Epithelial cell of proximal tubule (primary cell): ENCODE measurements at regions not wholly inside any gene's neighbourhood (a gene's known extent, or its start where the extent isn't known, plus 50 kb on each side); places are given as distances from the start of the nearest gene placed in this dataset.

Experiments
- DNase-seq: peaks from one replicate; pipeline ENCODE4 v3.0.0-alpha.2; 2011; ENCODE audit warnings: low read depth
- H3K4me3 ChIP-seq: 2 replicates; pipeline ENCODE4 v1.5.1; 2011; ENCODE audit warnings: low read depth, mild to moderate bottlenecking, low read length
- CTCF ChIP-seq: conservative IDR thresholded peaks from 2 replicates; pipeline ENCODE4 v1.5.1; 2012; ENCODE audit warnings: low read depth, mild to moderate bottlenecking, low read length

- TF ChIP-seq CTCF = no peak
- H3K4me3 ChIP-seq = no peak overlapping the region
- DNase-seq = no peak
Measured at GRCh38 chr4:17138847-17139246, 240.4 kb upstream of the LDB2 start.

GRCh38 chr4:17134565-17134964, 236.1 kb upstream of the LDB2 start:
- no peak overlapping the region for H3K4me3 ChIP-seq
- TF ChIP-seq CTCF = no peak
- DNase-seq = no peak

GRCh38 chr4:17134100-17134499, 235.7 kb upstream of the LDB2 start:
- H3K4me3 ChIP-seq = no peak overlapping the region

GRCh38 chr4:17132226-17132625, 233.8 kb upstream of the LDB2 start:
- no peak for DNase-seq
- no peak overlapping the region for H3K4me3 ChIP-seq
- no peak for TF ChIP-seq CTCF

More at GRCh38 chr4:17134100-17134499, 235.7 kb upstream of the LDB2 start:
- DNase-seq = no peak
- no peak for TF ChIP-seq CTCF

GRCh38 chr4:17128268-17128667, 229.8 kb upstream of the LDB2 start:
- no peak for DNase-seq
- no peak overlapping the region for H3K4me3 ChIP-seq
- no peak for TF ChIP-seq CTCF

- DNase-seq = no peak
- TF ChIP-seq CTCF = no peak
- H3K4me3 ChIP-seq = no peak overlapping the region
Measured at GRCh38 chr4:17126321-17126966, 228.0 kb upstream of the LDB2 start.

- H3K4me3 ChIP-seq = no peak overlapping the region
- peak; percentile 28 for TF ChIP-seq CTCF
- no peak for DNase-seq
Measured at GRCh38 chr4:17124767-17125166, 226.3 kb upstream of the LDB2 start.
